Heart left ventricle (tissue), 13 donors: ENCODE measurements at regions not wholly inside any gene's neighbourhood (a gene's known extent, or its start where the extent isn't known, plus 50 kb on each side); places are given as distances from the start of the nearest gene placed in this dataset.

Experiments
- POLR2A ChIP-seq, 2 donors: fragments of 450-650 bp; IDR thresholded peaks; one replicate each; pipeline ENCODE4 v1.6.1; 2017; ENCODE audit warnings: antibody characterized with exemption in 2 of 2, mild to moderate bottlenecking in 2 of 2, moderate library complexity in 2 of 2
- TF ChIP-seq, protein P1 (sequence below), 12 donors: fragments of 200-600 bp; sonication (generic) in 4 of 12; IDR thresholded peaks; one replicate each; pipeline versions ENCODE4 v1.5.0 to v1.8.0; 2018 to 2022; ENCODE audit warnings: antibody characterized with exemption in 12 of 12, mild to moderate bottlenecking in 5 of 12
- donor health status: ischemic (EF 13 %, LVEDD 7.1; RV severe dilation, severe dysfunction).
- donor health status: DM: no; HTN: yes; CAD: no.
- donor health status: DM: no; HTN: no; CAD: no.
- donor health status: ischemic (EF 25% LVEDD 6.9; RV normal size, moderate dysfunction).
- donor health status: ischemic (EF 25% LVEDD 5.7; RV mildly dilated, moderate dysfunction).
- donor health status: ischemic (EF 35%, LVEDD 5.7; RV mildly dilated, moderate dysfunction).
- donor health status: nonischemic (EF 11% LVEDD 7.7; RV severe dilation, severe dysfunction).
- donor health status: DM: yes; HTN: yes; CAD: no.
- donor health status: PGD.
- donor health status: ischemic (EF 29% LVEDD 5.4; RV normal size, mild dysfunction).
- donor health status: nonischemic (EF 23%, LVEDD 6.1; RV moderate dilation, normal function).

DNA sequence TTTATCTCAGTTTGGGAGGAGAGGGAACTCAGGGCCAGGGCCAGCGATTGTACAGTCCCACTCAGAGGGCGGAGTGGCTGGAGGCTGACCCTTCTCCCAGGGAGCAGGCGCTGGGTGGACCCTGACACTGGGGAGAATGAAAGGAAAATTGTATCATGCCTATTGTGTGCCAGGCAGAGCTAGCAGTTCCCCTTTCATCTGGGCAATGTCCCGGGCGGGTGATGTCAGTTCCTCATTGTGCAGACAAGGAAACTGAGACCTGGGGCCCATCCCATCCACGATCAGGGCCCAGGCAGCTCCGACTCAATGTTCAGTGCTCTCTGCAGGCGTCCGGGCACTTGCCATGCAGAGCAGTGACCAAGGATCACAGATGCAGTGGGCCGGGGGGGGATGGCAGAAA, 101.9 kb upstream of the RTL1 start:
- TF ChIP-seq POLR2A (IDR thresholded peaks at IDR 0.05), result no peak
- TF ChIP-seq, protein P1, sequence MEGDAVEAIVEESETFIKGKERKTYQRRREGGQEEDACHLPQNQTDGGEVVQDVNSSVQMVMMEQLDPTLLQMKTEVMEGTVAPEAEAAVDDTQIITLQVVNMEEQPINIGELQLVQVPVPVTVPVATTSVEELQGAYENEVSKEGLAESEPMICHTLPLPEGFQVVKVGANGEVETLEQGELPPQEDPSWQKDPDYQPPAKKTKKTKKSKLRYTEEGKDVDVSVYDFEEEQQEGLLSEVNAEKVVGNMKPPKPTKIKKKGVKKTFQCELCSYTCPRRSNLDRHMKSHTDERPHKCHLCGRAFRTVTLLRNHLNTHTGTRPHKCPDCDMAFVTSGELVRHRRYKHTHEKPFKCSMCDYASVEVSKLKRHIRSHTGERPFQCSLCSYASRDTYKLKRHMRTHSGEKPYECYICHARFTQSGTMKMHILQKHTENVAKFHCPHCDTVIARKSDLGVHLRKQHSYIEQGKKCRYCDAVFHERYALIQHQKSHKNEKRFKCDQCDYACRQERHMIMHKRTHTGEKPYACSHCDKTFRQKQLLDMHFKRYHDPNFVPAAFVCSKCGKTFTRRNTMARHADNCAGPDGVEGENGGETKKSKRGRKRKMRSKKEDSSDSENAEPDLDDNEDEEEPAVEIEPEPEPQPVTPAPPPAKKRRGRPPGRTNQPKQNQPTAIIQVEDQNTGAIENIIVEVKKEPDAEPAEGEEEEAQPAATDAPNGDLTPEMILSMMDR (IDR thresholded peaks at IDR 0.05), result no peak
